ENCODE measurements at regions not wholly inside any gene's neighbourhood (a gene's known extent, or its start where the extent isn't known, plus 50 kb on each side); places are given as distances from the start of the nearest gene placed in this dataset.
A peak's percentile ranks its signal among the peaks of the same experiment; 100 is the strongest.

- H3K4me2 ChIP-seq = no peak overlapping the region
- Mint-ChIP-seq H3K36me3 (ENCODE audit: low read depth) (no peaks in the 10 kb centered on the region), H3K4me3 (no peak overlapping the region), H3K27ac (no peak overlapping the region), H3K4me1 (peaks cover 12% of the 10 kb centered on the region; the same call in 2 of the 3 replicates), H3K27me3 (ENCODE audit: insufficient read depth, low read depth, poor library complexity) (peaks cover 17% of the 10 kb centered on the region), H3K9me3 (peaks cover 5% of the 10 kb centered on the region; the same call in 2 of the 3 replicates)
- H3K79me2 ChIP-seq (replicated peaks; ENCODE audit: insufficient read depth) = no peaks in the 10 kb centered on the region
- H3K27me3 ChIP-seq (ENCODE audit: insufficient read depth) = no peaks in the 10 kb centered on the region
- H3K27ac ChIP-seq (ENCODE audit: low read depth) = no peak overlapping the region
- H3K9me2 ChIP-seq (ENCODE audit: insufficient read depth) = no peaks in the 10 kb centered on the region
- no peaks in the 10 kb centered on the region for H3K36me3 ChIP-seq (ENCODE audit: insufficient read depth)
- H2AFZ ChIP-seq = no peak overlapping the region; the same call in 1 of the 2 replicates
- H3K4me3 ChIP-seq = no peak overlapping the region
- no peak for DNase-seq (ENCODE audit: low spot score)
- H3F3A ChIP-seq (replicated peaks; ENCODE audit: low read depth) = no peaks in the 10 kb centered on the region
- no peaks in the 10 kb centered on the region for H4K20me1 ChIP-seq (replicated peaks; ENCODE audit: insufficient read depth)
- H3K4me1 ChIP-seq (ENCODE audit: insufficient read depth) = 0 out of 2 replicates have a peak, but pooled peaks cover 2% of the 10 kb centered on the region
- TF ChIP-seq CTCF (conservative IDR thresholded peaks at IDR 0.05; ENCODE audit: low read depth in 2 of 2) = peak in 1 of 2 experiments; percentile 23; a peak in 1 of 4 replicates
- TF ChIP-seq STAT1 (IDR thresholded peaks at IDR 0.05; ENCODE audit: unreplicated experiment) = no peak
- peak; percentile 27 for ATAC-seq
These were observed 193.3 kb upstream of the C14orf180 start for GRCh38 chr14:104386151-104386841.

GRCh38 chr14:104387022-104388010 is 192.2 kb upstream of the C14orf180 start:
- Histone ChIP-seq H3K36me3 (ENCODE audit: insufficient read depth) (no peaks in the 10 kb centered on the region), H3K27me3 (ENCODE audit: insufficient read depth) (no peaks in the 10 kb centered on the region), H3K27ac (ENCODE audit: low read depth) (no peak overlapping the region), H3K79me2 (replicated peaks; ENCODE audit: insufficient read depth) (no peaks in the 10 kb centered on the region), H3K4me2 (no peak overlapping the region), H3F3A (replicated peaks; ENCODE audit: low read depth) (no peaks in the 10 kb centered on the region), H2AFZ (no peak overlapping the region), H3K9me2 (ENCODE audit: insufficient read depth) (no peaks in the 10 kb centered on the region), H4K20me1 (replicated peaks; ENCODE audit: insufficient read depth) (no peaks in the 10 kb centered on the region), H3K4me1 (ENCODE audit: insufficient read depth) (0 out of 2 replicates have a peak, but pooled peaks cover 2% of the 10 kb centered on the region), H3K4me3 (no peak overlapping the region)
- Mint-ChIP-seq H3K9me3 (no peaks in the 10 kb centered on the region; the same call in 2 of the 3 replicates), H3K36me3 (ENCODE audit: low read depth) (no peaks in the 10 kb centered on the region), H3K4me3 (no peak overlapping the region), H3K27ac (no peak overlapping the region), H3K27me3 (ENCODE audit: insufficient read depth, low read depth, poor library complexity) (peaks cover 15% of the 10 kb centered on the region), H3K4me1 (peaks cover 15% of the 10 kb centered on the region)
- ATAC-seq (no peak), DNase-seq (ENCODE audit: low spot score) (no peak)
- TF ChIP-seq REST (IDR thresholded peaks at IDR 0.05; ENCODE audit: unreplicated experiment) (no peak), JUNB (IDR thresholded peaks at IDR 0.05; ENCODE audit: unreplicated experiment) (no peak), POLR2AphosphoS5 (IDR thresholded peaks at IDR 0.05; ENCODE audit: low read depth) (no peak), NANOG (IDR thresholded peaks at IDR 0.05; ENCODE audit: borderline replicate concordance) (no peak)

Measured in GM23338 (cell line).